ENCODE measurements at regions not wholly inside any gene's neighbourhood (a gene's known extent, or its start where the extent isn't known, plus 50 kb on each side); places are given as distances from the start of the nearest gene placed in this dataset.
"Not testable (repeated sequence)": the region's sequence is repeated elsewhere in the genome, so short reads cannot be mapped to it uniquely, and the experiment has no call there.

DNA sequence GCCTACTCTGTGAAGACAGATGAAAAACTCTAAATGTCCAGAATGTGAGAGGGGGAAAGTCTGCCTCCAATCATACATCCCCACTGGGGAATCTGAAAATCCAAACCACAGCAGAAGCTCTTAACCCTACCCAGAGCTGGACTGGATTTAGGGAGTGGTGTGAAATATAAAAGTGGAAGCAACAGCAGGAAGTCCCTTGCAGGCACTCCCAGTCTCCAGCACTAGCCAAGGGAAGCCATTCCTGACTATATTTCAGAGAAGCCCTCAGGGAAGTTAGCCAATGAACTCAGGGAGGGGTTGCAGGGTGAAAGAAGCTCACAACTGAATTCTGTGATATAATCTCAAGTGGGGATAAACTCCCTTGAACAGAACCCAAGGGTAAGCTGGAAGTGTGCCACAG, 51.5 kb downstream of the CRPPA start:
- DNase-seq (ENCODE audit: low read depth in 2 of 2) = no peak

DNA sequence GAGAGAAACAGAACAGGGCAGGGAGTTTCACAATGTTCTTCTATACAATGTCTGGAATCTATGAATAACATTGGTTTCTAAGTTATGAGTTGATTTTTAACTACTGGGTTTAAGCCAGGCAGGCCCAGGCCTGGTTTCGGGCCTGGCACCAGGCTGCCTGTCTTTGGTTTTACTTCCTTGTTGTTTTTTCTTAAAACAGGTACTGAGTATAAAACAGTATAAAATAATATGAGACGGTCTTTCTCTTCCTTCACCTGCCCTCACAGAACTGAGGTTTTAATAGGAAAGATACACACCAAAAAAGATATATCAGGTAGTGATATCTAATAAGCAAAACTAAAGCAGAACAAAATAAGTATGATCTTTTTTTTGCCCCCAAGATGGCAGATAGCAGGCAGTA, 52.0 kb downstream of the CRPPA start:
- DNase-seq (ENCODE audit: low read depth in 2 of 2) = not testable (repeated sequence)

DNA sequence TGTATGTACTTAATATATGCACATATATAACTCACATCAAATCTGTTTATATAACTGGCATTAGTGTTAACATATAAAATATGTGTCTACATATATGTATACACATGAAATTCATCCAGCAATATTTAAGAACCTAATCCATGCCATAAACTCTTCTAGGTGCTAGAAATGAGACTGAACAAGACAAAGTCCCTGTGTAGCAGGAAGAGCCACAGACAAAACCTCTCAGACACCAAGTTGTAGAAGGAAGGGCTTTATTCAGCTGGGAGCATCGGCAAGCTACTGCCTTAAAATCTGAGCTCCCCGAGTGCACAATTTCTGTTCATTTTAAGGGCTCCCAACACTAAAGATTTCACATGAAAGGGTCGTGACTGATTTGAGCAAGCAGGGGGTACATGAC, 52.5 kb downstream of the CRPPA start:
- DNase-seq (ENCODE audit: low read depth in 2 of 2) = no peak

DNA sequence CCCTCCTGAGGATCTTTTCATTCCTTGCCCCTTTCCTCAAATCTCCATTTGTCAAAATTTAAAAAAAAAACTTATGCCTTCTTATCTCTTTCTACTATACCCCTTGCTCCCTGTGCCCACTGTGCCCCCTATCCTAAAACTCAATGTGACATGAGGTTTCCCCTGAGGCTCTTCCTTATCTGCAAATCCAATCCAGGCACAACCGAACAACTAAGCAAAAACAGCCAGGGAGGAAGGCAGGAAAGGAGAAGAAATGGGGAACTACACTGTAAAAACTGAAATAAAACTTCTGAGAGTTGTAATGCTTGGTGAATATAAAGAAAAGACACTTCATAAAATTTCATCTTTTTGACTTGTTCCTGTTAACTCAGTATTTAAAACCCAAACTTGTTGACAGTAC, 54.2 kb downstream of the CRPPA start:
- DNase-seq (ENCODE audit: low read depth in 2 of 2) = no peak

DNA sequence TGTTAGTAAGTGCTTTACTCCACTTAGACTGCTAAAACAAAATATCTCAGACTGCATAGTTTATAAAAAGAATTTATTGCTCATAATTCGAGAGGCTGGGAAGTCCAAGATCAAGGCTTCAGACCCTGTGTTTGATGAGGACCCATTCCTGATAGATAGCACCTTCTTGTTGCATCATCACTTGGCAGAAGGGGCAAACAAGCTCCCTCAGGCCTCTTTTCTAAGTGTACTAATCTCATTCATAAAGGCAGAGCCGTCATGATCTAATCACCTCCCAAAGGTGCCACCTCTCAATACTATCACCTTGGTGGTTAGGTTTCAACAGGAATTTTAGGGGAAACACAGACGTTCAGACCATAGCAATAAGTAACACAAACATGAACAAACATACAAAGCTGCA, 55.4 kb downstream of the CRPPA start:
- DNase-seq (ENCODE audit: low read depth in 2 of 2) = no peak

DNA sequence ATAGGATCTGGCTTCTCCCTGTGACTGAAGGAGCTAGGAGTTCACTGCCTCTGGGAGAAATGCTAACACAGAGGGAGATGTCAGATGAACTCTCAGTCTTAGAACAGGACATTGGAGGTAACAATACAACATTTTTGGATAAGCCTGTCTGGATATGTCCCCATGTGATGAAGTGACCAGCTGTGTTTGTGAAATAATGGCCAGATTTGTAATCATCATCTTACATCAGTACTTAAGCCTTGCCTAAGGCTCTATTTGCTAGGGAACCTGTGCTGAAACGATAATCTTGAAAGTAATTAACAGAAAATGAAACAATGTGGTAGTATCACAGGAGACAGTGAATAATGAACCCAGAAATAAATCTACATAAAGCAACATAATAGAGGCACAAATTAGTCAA, 56.2 kb downstream of the CRPPA start:
- no peak for DNase-seq (ENCODE audit: low read depth in 2 of 2)

DNA sequence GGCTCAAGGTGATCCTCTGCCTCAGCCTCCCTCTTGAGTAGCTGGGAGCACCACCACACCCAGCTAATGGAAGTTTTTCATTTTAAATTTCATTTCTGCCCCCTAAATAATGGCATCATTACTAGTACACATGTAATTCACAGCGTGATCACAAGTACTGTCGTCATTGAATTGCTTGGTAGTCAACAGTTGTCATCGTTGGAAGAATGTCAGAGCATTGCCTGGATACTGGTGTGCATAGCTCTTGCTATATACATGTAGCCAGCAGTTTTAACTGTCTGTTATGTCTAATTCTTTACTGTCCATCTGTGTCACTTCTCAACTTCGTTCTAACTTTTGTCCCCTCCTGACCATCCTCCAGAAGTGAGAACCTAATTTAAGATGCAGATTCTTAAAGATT, 62.1 kb downstream of the CRPPA start:
- no peak for DNase-seq (ENCODE audit: low read depth in 2 of 2)

DNA sequence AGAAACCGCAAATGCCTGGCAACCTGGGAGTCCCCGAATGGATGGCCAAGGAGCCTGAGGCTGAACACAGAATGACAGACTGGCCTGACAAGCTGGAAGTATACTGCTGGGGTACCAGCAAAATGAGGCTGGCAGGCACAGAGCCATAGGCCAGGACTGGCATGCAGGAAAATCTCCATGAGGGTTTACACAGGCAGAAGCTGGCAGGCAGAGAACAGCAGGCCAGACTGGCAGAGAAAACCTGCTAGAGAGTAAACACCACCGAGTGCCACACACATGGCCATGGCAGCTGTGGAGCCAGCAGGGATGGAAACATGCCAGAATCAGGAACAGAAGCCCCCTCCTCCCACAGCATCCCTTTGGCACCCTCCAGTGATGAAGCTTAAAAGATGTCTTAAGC, 63.4 kb downstream of the CRPPA start:
- no peak for DNase-seq (ENCODE audit: low read depth in 2 of 2)

DNA sequence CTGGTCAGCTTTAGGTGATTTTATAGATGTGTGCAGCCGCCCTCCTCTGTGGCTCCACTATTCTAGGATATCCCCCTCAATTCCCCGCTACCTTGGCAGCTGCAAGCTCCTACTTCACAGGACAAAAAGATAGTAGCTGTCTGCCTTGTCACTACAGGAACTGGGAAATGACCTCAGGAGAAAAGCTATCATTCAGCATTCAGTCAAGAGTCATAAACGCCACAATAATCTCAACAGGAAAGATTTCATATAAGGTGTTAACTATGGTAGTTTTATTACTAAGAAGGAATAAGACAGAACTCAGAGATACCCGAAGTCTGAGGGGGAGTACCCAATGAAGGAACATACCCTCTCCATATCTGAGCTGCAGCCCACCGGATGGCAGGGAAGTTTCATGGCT, 63.9 kb downstream of the CRPPA start:
- no peak for DNase-seq (ENCODE audit: low read depth in 2 of 2)

DNA sequence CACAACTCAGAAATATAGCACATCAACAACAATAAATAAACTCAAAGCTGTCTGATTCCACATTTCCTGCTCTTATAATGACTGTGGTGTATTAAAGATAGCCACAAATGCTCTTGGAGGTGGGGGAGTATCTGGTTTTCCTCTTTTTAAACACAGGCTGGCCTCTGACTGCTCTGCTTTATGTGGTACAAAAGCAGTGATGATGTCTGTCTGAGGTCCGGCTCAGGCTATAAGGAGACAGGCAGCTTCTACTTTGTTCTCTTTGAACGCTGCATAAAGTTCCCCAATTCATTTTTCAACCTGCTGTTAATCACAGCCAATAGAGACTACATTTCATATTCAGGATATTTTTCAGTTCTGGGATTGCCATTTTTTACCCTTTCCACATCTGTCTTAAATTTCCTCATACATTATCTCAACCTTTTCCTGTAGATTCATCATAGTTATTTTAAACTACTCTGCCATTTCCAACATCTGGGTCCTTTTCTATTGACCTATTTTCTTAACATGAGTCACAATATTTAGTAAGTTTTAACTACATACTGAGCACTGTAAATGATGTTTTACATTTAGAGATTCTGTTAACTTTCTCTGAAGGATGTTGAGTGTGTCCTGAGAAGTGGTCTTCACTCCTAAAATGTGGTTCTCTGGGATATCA, 64.9 kb downstream of the CRPPA start:
- DNase-seq (ENCODE audit: low read depth in 2 of 2) = no peak

DNA sequence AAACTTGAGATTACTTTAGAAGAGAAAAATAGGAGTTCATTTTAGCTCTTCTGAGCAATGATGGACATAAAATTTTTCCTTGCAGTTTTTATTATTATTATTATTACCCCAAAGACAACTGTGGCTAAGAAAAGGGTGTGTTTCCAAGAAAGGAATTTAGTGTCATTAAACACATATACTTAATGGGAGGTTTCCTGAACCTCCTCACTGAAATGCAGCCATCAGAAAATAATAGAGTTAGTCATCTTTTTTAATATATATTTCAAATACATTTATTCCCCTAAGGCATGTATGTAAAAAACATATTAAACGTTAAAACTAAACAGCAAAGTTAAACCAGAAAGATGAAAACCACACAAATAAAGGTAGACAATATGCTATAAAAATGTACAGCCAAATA, 66.8 kb downstream of the CRPPA start:
- no peak for DNase-seq (ENCODE audit: low read depth in 2 of 2)

DNA sequence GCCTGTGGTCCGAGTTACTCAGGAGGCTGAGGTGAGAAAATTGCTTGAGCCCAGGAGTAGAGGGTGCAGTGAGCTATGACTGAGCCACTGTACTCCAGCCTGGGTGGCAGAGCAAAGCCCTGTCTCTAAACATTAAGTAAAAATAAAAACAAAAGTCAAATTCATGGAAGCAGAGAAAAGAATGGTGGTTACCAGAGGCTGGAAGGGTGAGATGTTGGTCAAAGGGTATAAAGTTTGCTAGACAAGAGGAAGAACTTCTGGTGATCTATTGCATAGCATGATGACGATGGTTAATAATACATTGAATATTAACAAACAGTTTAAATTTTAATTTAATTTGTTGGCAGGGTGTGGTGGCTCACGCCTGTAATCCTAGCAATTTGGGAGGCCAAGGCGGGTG, 68.1 kb downstream of the CRPPA start:
- DNase-seq (ENCODE audit: low read depth in 2 of 2) = no peak

DNA sequence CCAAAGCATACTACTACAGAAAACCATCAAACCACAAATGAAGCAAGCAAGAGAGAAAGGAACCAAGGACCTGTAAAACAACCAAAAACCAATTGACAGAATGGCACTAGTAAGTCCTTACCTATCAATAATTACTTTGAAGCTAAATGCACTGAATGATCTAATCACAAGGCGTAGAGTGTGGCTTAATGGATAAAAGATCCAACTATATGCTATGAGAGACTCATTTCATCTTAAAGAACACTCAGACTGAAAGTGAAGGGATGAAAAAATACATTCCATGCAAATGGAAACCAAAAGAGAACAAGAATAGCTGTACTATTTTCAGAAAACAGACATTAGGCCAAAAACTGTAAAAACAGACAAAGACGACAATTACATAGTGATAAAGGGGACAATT, 70.7 kb downstream of the CRPPA start:
- DNase-seq (ENCODE audit: low read depth in 2 of 2) = no peak

DNA sequence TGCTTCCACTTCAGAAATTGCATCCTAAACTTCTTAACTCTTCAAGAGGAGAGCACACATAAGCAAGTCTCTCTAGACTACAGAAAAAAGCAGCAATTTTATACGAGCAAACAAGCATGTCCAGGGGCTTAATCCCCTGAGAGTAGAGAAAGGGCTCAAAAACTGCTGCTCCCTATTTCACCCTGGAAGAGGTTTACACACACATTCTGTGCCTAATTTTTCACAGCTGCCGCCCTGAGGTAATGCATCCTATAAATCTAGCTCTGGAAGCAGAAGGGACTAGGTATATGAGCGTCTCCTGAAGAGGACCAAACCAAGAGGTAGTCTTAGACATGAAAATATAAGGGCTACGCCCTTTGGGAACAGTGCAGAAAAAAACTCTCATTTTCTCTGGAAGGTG, 73.1 kb downstream of the CRPPA start:
- DNase-seq (ENCODE audit: low read depth in 2 of 2) = no peak

DNA sequence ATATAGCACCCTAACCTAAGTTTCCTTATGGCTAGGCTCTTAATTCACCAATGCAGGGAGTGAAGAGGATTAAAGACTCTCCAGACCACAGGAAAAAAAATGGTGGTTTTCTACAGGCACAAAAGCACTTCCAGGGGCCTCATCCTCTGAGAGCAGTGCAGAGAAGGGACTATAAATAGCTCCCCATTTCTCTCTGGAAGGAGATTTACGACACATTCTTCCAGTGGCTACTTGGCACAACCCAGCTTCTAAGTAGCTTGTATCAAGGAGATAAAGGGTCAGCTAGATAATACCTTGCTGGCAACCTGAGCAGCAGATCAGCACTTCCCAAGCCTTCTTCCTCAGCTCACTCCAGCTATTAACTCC, 73.5 kb downstream of the CRPPA start:
- DNase-seq (ENCODE audit: low read depth in 2 of 2) = no peak

DNA sequence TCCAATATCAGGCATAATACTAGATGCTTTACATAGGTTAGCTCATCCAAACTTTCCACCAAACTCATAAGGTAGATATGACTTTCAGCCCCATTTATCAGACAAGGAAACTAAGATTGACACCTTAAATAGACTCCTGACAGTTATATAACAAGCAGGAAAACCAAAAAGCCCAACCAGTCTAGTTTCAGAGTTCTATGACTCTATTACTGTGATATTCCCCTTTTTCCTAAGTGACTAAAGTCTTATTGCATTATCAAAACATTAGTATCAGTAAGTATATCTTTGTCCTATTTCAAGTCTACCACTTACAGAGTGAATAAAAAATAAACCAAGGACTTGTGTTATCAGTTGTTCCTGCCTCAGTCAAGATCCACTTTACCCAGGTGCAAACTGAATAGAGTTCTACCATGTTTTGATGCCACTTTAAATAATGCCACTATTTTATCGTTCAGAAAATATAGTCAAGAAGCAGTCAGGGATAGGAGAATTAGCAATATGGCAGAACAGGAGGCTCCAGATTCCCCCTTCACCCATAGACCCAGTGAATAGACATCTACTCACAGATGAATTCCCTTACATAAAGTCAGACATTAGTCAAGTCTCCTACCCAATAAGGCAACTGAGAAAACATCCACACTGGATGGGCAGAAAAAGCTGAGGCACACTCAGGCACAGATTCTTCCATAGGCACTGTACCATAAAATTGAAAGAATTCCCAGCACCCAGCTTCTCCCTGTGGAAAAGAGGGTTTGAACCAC, 74.1 kb downstream of the CRPPA start:
- no peak for DNase-seq (ENCODE audit: low read depth in 2 of 2)

DNA sequence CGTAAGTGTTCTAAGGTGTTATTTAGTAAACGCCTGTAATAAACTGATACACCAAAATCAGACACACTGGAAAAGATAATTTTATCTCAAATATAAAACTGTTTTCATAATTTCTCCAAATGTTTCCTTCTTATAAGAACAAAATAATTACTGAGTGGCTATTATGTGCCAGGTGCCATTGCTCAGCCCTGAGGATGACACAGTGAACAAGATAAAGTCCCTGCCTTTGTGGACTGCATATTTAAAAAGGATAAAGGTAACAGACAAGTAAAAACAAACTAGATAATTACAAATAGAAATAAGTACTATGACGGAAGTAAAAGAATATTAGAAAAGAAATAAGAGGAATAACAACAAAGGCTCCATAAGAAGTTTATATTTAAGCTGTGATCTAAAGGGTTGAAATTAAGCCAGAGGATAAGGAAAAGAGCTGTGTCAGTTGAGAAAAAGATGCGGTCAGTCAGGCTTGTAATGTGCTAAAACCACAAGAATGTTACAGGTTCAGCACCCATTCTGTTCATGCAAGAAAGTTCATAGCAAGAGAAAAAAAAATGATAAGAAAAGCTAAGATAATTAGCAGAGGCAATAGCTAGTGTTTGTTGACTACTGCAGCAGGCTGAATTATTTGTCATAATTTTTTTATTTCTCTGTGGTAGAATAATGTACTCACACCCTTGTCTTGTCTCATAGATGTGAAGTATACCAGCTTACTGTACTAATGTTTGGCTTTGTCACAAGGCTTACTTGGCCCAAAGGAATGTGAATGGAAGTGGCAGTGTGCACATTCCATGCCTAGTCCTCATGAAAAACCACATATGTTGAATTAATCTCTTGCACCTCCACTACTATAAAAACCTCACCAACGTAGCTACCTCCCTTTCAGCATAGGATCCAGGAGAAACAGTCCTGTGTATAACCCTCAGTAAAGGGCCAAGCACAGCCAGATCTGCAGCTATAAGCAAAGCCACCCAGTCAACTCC, 75.1 kb downstream of the CRPPA start:
- DNase-seq (ENCODE audit: low read depth in 2 of 2) = no peak

DNA sequence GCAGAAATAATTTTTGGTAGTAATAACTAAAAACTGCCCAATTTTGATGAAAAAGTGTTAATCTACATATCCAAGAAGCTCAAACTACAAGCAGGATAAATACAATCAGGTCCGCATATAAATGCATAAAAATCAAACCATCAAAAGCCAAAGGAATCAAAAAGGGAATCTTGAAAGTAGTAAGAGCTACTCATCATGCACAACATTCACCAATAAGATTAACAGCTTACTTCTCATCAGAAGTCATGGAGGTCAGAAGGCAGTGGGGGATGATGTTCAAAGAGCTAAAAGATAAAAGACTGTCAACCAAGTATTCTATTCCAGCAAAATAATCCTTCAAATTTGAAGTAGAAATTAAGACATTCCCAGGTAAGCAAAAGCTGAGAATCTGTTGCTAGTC, 76.4 kb downstream of the CRPPA start:
- DNase-seq (ENCODE audit: low read depth in 2 of 2) = no peak

DNA sequence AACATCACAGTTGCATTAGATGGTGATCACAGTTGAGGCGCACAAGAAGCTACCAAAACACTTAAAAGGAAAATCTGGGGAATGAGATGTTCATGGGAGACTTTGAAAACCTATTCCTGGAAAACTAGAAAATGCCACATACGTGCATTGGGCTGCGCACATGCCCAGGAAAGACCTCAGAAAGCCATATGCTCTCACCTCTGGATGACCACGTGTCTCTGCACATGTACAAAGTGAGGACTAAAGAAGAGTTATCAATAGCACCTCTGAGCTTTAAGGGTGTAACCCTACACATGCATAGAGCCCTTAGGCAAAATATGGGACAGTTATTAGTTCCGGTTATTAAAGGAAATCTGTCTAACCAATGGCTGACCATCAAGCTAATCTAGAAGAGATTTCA, 77.7 kb downstream of the CRPPA start:
- DNase-seq (ENCODE audit: low read depth in 2 of 2) = no peak

DNA sequence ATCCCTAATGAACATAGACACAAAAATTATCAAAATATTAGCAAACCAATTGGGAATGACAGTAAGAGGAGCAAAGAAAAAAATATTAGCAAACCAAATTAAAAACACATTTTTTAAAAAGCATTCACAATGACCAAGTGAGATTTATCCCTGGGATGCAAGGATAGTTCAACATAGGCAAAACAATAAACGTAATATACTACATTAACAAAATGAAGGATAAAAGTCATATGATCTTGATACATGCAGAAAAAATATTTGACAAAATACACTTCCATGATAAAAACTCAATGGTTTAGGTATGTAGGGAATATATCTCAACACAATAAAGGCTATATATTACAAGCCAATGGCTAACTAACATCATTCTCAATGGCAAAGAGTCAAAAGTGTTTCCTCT, 83.3 kb downstream of the CRPPA start:
- DNase-seq (ENCODE audit: low read depth in 2 of 2) = no peak

DNA sequence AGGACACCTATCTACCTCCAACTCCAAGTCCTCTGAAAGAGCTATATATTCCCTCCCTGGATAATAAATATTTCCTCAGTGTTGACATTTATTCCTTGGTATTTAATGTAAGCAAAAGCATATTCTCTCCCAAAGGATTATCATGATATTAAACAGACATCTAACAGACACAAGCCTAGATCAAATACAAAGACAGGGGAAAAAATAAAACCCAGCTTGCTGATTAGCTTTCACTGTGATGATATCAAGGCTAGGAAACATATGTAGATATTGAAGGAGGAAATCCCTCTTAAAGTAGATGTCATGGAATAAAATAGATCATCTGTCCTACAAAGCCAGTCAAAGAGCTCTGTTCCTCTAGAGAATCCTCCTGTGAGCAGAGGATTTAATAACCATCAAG, 95.2 kb downstream of the CRPPA start:
- no peak for DNase-seq (ENCODE audit: low read depth in 2 of 2)

DNA sequence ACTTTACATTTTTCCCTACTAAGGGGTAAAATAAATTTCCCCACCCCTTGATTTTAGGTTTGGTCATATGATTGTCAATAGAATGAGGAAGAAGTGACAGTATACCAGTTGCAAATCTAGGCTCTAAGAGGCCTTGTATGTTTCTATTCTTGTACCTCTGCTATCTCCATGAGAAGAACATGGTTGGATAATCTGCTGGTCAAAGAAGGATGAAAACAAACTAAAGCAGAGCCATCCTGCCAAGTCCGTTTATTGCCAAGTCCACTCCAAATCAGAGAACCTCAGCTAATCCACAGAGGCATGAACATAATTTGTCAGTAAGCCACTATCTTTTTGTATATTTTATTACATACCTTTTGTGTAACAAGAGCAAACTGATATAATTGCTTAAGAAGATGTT, 98.0 kb downstream of the CRPPA start:
- no peak for DNase-seq (ENCODE audit: low read depth in 2 of 2)
